ENCODE measurements at regions not wholly inside any gene's neighbourhood (a gene's known extent, or its start where the extent isn't known, plus 50 kb on each side); places are given as distances from the start of the nearest gene placed in this dataset.

GRCh38 chr2:116456429-116456828 is 1358.1 kb upstream of the DDX18 start:
- TF ChIP-seq CTCF (IDR thresholded peaks at IDR 0.05) (no peak), POLR2A (IDR thresholded peaks at IDR 0.05) (no peak), EP300 (IDR thresholded peaks at IDR 0.05) (no peak), POLR2AphosphoS5 (IDR thresholded peaks at IDR 0.05) (no peak)
